BJ (cell line): ENCODE measurements at regions not wholly inside any gene's neighbourhood (a gene's known extent, or its start where the extent isn't known, plus 50 kb on each side); places are given as distances from the start of the nearest gene placed in this dataset.

Experiments used
- CTCF ChIA-PET: fragments of 350-600 bp; formaldehyde crosslinking; extraction: SDS; loops from one replicate; lab custom pipeline; 2021; ENCODE audit warnings: antibody characterized with exemption, inconsistent platforms; lab: Yijun Ruan, JAX
- POLR2A ChIA-PET: fragments of 300-600 bp; sonication (Branson Sonifier 250); formaldehyde crosslinking; extraction: SDS; loops from one replicate; lab custom pipeline; 2021; ENCODE audit warnings: antibody characterized with exemption; lab: Charles Lee
- DNase-seq: peaks from one replicate; pipeline ENCODE4 v3.0.0-alpha.2; 2011; ENCODE audit warnings: low read depth
- H3K27me3 ChIP-seq: 2 replicates; pipeline ENCODE4 v1.6.0; 2011; ENCODE audit warnings: low read length; ENCODE audit not compliant: control insufficient read depth, insufficient read depth
- H3K36me3 ChIP-seq: 2 replicates; pipeline ENCODE4 v1.5.1; 2011; ENCODE audit warnings: low read length; ENCODE audit not compliant: control insufficient read depth, insufficient read depth
- H3K4me3 ChIP-seq: 2 replicates; pipeline ENCODE4 v1.5.1; 2011; ENCODE audit warnings: low read depth, mild to moderate bottlenecking, control low read depth, low read length
- CTCF ChIP-seq: IDR thresholded peaks from 2 replicates; pipeline ENCODE4 v1.5.1; 2011; ENCODE audit warnings: low read depth, mild to moderate bottlenecking, control low read depth, inconsistent platforms, low read length, moderate library complexity; ENCODE audit not compliant: insufficient read depth

- no peak for DNase-seq
- ChIA-PET POLR2A (no interaction called here), CTCF (no interaction called here)
- no peak for TF ChIP-seq CTCF
- Histone ChIP-seq H3K27me3 (no peaks in the 10 kb centered on the region), H3K36me3 (no peaks in the 10 kb centered on the region), H3K4me3 (no peak overlapping the region)
Measured at GRCh38 chr5:61752588-61752987, 420.5 kb downstream of the ZSWIM6 start.

GRCh38 chr5:61754792-61755191 is 422.7 kb downstream of the ZSWIM6 start:
- Histone ChIP-seq H3K27me3 (no peaks in the 10 kb centered on the region), H3K36me3 (no peaks in the 10 kb centered on the region), H3K4me3 (no peak overlapping the region)
- no peak for TF ChIP-seq CTCF
- DNase-seq: no peak
- ChIA-PET POLR2A (no interaction called here), CTCF (interaction anchor here (1.8 kb wide), 1 partner anchor 13 kb away, joined by 3 read pairs; no protein-coding TSS in a partner anchor)

GRCh38 chr5:61755726-61756222 is 423.7 kb downstream of the ZSWIM6 start:
- CTCF ChIA-PET: no interaction called here
- POLR2A ChIA-PET: no interaction called here
- no peaks in the 10 kb centered on the region for H3K27me3 ChIP-seq

GRCh38 chr5:61758711-61759110 is 426.7 kb downstream of the ZSWIM6 start:
- ChIA-PET POLR2A (no interaction called here), CTCF (no interaction called here)
- H3K4me3 ChIP-seq: no peak overlapping the region
- no peaks in the 10 kb centered on the region for H3K27me3 ChIP-seq
- no peak for DNase-seq
- no peaks in the 10 kb centered on the region for H3K36me3 ChIP-seq
- TF ChIP-seq CTCF: no peak

More at GRCh38 chr5:61755726-61756222, 423.7 kb downstream of the ZSWIM6 start:
- H3K4me3 ChIP-seq: no peak overlapping the region
- no peaks in the 10 kb centered on the region for H3K36me3 ChIP-seq
- no peak for DNase-seq
- TF ChIP-seq CTCF: no peak

GRCh38 chr5:61765471-61765870 is 433.4 kb downstream of the ZSWIM6 start:
- ChIA-PET CTCF (no interaction called here), POLR2A (no interaction called here)
- TF ChIP-seq CTCF: no peak
- Histone ChIP-seq H3K27me3 (no peaks in the 10 kb centered on the region; the same call in 1 of the 2 replicates), H3K36me3 (no peaks in the 10 kb centered on the region), H3K4me3 (no peak overlapping the region)
- no peak for DNase-seq
